Panc1 (cell line): ENCODE measurements at regions not wholly inside any gene's neighbourhood (a gene's known extent, or its start where the extent isn't known, plus 50 kb on each side); places are given as distances from the start of the nearest gene placed in this dataset.

Source experiments
- ATAC-seq: fragments of 200-7000 bp; cut with Tn5 transposase; 2 replicates; pipeline ENCODE4 v1.9.1; 2020; ENCODE audit warnings: mild to moderate bottlenecking, moderate library complexity
- BruUV-seq: library from RNA; stranded (reverse); fragments of 400-500 nt; replicated peaks from 2 replicates; lab custom pipeline; 2021; lab: Mats Ljungman, UMichigan
- CTCF ChIA-PET: fragments of 300-600 bp; sonication (Branson Sonifier 250); formaldehyde crosslinking; loops from one replicate; lab custom pipeline; 2022; ENCODE audit warnings: antibody characterized with exemption; lab: Charles Lee
- POLR2A ChIA-PET: fragments of 300-600 bp; sonication (Branson Sonifier 250); formaldehyde crosslinking; loops from one replicate; lab custom pipeline; 2022; ENCODE audit warnings: antibody characterized with exemption; lab: Charles Lee
- DNase-seq: peaks from one replicate; pipeline ENCODE4 v3.0.0-alpha.2; 2010; ENCODE audit warnings: low read depth, low spot score
- H3K27ac ChIP-seq: 2 replicates; pipeline ENCODE4 v1.5.1; 2011; ENCODE audit warnings: mild to moderate bottlenecking, low read length, inconsistent platforms
- H3K27me3 ChIP-seq: fragments of 200-500 bp; sonication (Bioruptor generic); 2 replicates; pipeline ENCODE4 v1.6.0; 2014; ENCODE audit warnings: low read length, inconsistent platforms; ENCODE audit not compliant: control insufficient read depth, insufficient read depth
- H3K36me3 ChIP-seq: fragments of 200-500 bp; sonication (Bioruptor generic); 2 replicates; pipeline ENCODE4 v1.5.1; 2014; ENCODE audit warnings: inconsistent platforms, mild to moderate bottlenecking, low read length, moderate library complexity; ENCODE audit not compliant: control insufficient read depth, insufficient read depth
- H3K4me1 ChIP-seq: 2 replicates; pipeline ENCODE4 v1.5.1; 2011; ENCODE audit warnings: inconsistent platforms, mild to moderate bottlenecking, low read length, moderate library complexity; ENCODE audit not compliant: control insufficient read depth, insufficient read depth
- H3K4me3 ChIP-seq, 2 experiments: 2 replicates each; pipeline ENCODE4 v1.5.1; 2011 to 2012; ENCODE audit warnings: low read depth in 2 of 2, low read length in 2 of 2, mild to moderate bottlenecking in 2 of 2, inconsistent platforms in 1 of 2, moderate library complexity in 1 of 2
- H3K9me3 ChIP-seq: fragments of 200-500 bp; sonication (Bioruptor generic); 2 replicates; pipeline ENCODE4 v1.5.1; 2014; ENCODE audit warnings: low read depth, mild to moderate bottlenecking, inconsistent platforms, low read length, moderate library complexity; ENCODE audit not compliant: control insufficient read depth, insufficient read depth
- POLR2AphosphoS5 ChIP-seq: IDR thresholded peaks from 2 replicates; pipeline ENCODE4 v1.6.1; 2012; ENCODE audit warnings: mild to moderate bottlenecking, low read depth, low read length, moderate library complexity
- SIN3A ChIP-seq: IDR thresholded peaks from 2 replicates; pipeline ENCODE4 v1.6.1; 2012; ENCODE audit warnings: low read depth, mild to moderate bottlenecking, low read length, moderate library complexity, borderline replicate concordance; ENCODE audit not compliant: insufficient read depth
- TCF7L2 ChIP-seq: IDR thresholded peaks from 2 replicates; pipeline ENCODE4 v1.6.1; 2011; ENCODE audit warnings: mild to moderate bottlenecking, low read depth, low read length, inconsistent platforms
- in situ Hi-C: cut with HindIII; loops from 2 replicates; pipeline ENCODE4 v1.10.0; 2016; ENCODE audit warnings: low sequenced_read_pairs, low pct_unique_long_range_greater_than_20kb
- intact Hi-C: fragments of 100-400 bp; cut with micrococcal nuclease; formaldehyde crosslinking; loops from one replicate; pipeline ENCODE4 v1.10.0; 2022; ENCODE audit not compliant: unreplicated experiment
- TF ChIP-seq, protein P1 (sequence below): fragments of 450-650 bp; IDR thresholded peaks from 2 replicates; pipeline ENCODE4 v1.5.1; 2017; ENCODE audit warnings: mild to moderate bottlenecking
- TF ChIP-seq, protein P2 (sequence below), 2 experiments: IDR thresholded peaks; 2 replicates each; pipeline ENCODE4 v1.6.1; 2011 to 2012; ENCODE audit warnings: low read depth in 2 of 2, control low read depth in 1 of 2, low read length in 1 of 2, mild to moderate bottlenecking in 1 of 2, moderate library complexity in 1 of 2; ENCODE audit not compliant: insufficient read depth in 1 of 2

DNA sequence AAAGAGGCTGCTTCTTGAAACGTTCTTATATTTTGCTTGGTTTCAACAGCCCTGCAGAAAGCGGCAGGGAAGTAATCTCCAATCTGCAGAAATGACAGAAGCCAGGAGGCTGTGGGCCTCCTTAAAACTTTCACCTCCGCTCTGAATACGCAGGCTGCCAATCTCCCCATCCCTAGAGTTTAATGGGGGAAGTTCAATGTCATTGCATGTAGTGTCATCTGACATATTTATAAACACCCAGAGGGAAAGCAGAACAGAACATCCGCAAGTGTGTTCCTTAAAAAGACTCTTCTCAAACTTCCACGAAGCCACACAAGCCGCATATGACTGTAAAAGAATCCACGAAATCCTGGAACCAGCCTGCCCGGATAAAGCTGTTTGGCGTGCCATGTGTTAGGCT lies 148.8 kb upstream of the TBL1X start:
- Histone ChIP-seq H3K4me1 (no peaks in the 10 kb centered on the region), H3K4me3 (no peak overlapping the region), H3K9me3 (no peaks in the 10 kb centered on the region), H3K36me3 (no peaks in the 10 kb centered on the region), H3K27ac (no peak overlapping the region), H3K27me3 (no peaks in the 10 kb centered on the region)
- intact Hi-C loops = no loop called here
- TF ChIP-seq, protein P1, sequence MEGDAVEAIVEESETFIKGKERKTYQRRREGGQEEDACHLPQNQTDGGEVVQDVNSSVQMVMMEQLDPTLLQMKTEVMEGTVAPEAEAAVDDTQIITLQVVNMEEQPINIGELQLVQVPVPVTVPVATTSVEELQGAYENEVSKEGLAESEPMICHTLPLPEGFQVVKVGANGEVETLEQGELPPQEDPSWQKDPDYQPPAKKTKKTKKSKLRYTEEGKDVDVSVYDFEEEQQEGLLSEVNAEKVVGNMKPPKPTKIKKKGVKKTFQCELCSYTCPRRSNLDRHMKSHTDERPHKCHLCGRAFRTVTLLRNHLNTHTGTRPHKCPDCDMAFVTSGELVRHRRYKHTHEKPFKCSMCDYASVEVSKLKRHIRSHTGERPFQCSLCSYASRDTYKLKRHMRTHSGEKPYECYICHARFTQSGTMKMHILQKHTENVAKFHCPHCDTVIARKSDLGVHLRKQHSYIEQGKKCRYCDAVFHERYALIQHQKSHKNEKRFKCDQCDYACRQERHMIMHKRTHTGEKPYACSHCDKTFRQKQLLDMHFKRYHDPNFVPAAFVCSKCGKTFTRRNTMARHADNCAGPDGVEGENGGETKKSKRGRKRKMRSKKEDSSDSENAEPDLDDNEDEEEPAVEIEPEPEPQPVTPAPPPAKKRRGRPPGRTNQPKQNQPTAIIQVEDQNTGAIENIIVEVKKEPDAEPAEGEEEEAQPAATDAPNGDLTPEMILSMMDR = no peak
- TF ChIP-seq, protein P2, sequence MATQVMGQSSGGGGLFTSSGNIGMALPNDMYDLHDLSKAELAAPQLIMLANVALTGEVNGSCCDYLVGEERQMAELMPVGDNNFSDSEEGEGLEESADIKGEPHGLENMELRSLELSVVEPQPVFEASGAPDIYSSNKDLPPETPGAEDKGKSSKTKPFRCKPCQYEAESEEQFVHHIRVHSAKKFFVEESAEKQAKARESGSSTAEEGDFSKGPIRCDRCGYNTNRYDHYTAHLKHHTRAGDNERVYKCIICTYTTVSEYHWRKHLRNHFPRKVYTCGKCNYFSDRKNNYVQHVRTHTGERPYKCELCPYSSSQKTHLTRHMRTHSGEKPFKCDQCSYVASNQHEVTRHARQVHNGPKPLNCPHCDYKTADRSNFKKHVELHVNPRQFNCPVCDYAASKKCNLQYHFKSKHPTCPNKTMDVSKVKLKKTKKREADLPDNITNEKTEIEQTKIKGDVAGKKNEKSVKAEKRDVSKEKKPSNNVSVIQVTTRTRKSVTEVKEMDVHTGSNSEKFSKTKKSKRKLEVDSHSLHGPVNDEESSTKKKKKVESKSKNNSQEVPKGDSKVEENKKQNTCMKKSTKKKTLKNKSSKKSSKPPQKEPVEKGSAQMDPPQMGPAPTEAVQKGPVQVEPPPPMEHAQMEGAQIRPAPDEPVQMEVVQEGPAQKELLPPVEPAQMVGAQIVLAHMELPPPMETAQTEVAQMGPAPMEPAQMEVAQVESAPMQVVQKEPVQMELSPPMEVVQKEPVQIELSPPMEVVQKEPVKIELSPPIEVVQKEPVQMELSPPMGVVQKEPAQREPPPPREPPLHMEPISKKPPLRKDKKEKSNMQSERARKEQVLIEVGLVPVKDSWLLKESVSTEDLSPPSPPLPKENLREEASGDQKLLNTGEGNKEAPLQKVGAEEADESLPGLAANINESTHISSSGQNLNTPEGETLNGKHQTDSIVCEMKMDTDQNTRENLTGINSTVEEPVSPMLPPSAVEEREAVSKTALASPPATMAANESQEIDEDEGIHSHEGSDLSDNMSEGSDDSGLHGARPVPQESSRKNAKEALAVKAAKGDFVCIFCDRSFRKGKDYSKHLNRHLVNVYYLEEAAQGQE (IDR thresholded peaks at IDR 0.05; ENCODE audit: insufficient read depth in 1 of 2, low read depth in 2 of 2, low read length in 1 of 2) = no peak
- no peak for TF ChIP-seq TCF7L2
- no peak for TF ChIP-seq POLR2AphosphoS5
- no peak for TF ChIP-seq SIN3A
- in situ Hi-C loops = no loop called here
- DNase-seq (no peak), ATAC-seq (no peak)
- BruUV-seq = no TSS peak
- ChIA-PET POLR2A (no interaction called here), CTCF (no interaction called here)

DNA sequence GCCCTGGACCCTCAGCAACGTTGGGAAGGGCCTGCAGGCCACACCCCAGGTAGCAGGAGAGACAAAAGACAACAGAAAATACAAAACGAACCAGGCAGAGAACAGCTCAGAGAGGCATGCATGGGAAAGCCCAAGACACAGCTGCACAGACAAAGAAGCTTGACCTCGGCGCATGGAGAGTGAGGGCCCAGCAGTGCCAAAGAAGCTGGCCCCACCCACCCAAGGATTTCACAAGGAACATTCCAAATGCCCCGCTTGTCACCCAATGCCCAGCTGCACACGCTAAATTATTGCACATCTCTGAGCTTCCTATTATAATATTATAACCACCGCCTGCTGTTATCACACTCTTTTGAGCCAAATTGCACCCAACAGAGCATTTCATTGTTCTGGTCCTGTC lies 147.7 kb upstream of the TBL1X start:
- ChIA-PET CTCF (no interaction called here), POLR2A (no interaction called here)
- Histone ChIP-seq H3K27ac (no peak overlapping the region), H3K9me3 (no peaks in the 10 kb centered on the region), H3K27me3 (no peaks in the 10 kb centered on the region), H3K36me3 (no peaks in the 10 kb centered on the region), H3K4me1 (no peaks in the 10 kb centered on the region), H3K4me3 (no peak overlapping the region)
- no peak for ATAC-seq
- DNase-seq = no peak
- intact Hi-C loops (no loop called here), in situ Hi-C loops (no loop called here)
- BruUV-seq = no TSS peak
- TF ChIP-seq, protein P1 = no peak
- TF ChIP-seq POLR2AphosphoS5 (no peak), TCF7L2 (no peak), SIN3A (no peak)
- TF ChIP-seq, protein P2 (IDR thresholded peaks at IDR 0.05; ENCODE audit: insufficient read depth in 1 of 2, low read depth in 2 of 2, low read length in 1 of 2) = no peak
